ENCODE measurements at regions not wholly inside any gene's neighbourhood (a gene's known extent, or its start where the extent isn't known, plus 50 kb on each side); places are given as distances from the start of the nearest gene placed in this dataset.

- TF ChIP-seq, protein P1, sequence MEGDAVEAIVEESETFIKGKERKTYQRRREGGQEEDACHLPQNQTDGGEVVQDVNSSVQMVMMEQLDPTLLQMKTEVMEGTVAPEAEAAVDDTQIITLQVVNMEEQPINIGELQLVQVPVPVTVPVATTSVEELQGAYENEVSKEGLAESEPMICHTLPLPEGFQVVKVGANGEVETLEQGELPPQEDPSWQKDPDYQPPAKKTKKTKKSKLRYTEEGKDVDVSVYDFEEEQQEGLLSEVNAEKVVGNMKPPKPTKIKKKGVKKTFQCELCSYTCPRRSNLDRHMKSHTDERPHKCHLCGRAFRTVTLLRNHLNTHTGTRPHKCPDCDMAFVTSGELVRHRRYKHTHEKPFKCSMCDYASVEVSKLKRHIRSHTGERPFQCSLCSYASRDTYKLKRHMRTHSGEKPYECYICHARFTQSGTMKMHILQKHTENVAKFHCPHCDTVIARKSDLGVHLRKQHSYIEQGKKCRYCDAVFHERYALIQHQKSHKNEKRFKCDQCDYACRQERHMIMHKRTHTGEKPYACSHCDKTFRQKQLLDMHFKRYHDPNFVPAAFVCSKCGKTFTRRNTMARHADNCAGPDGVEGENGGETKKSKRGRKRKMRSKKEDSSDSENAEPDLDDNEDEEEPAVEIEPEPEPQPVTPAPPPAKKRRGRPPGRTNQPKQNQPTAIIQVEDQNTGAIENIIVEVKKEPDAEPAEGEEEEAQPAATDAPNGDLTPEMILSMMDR (IDR thresholded peaks at IDR 0.05; ENCODE audit: poor library complexity) = no peak
- TF ChIP-seq EZH2phosphoT487 (IDR thresholded peaks at IDR 0.05; ENCODE audit: low read depth, severe bottlenecking, unreplicated experiment) (no peak), EZH2 (IDR thresholded peaks at IDR 0.05; ENCODE audit: borderline replicate concordance) (no peak)
Measured at GRCh38 chr13:65479692-65480091, 1750.4 kb downstream of the PCDH9 start.

All from hepatocyte (in vitro differentiated cells).